ENCODE measurements at regions not wholly inside any gene's neighbourhood (a gene's known extent, or its start where the extent isn't known, plus 50 kb on each side); places are given as distances from the start of the nearest gene placed in this dataset.
"Not testable (repeated sequence)": the region's sequence is repeated elsewhere in the genome, so short reads cannot be mapped to it uniquely, and the experiment has no call there.

DNA sequence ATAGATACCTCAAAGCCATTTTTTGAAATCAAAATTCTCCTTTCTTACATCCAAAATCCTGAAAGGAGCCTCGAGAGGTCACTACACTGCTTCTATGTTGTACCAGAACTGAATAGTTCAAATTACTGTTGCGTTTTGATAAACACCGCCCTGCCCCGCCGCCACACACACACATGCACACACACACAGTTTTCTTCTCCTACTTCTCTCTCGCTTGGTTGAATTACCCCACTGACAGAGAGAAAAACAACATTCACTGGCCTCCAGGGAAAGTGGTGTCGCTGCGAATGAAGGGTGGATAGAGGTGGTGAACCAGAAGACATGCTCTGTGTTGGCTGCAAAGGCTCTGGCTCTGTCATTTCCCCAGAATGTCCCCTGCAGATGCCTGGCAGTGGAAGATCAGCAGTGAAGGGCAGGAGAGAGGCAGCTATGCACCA, 183.4 kb upstream of the RFC3 start:
- DNase-seq = no peak

DNA sequence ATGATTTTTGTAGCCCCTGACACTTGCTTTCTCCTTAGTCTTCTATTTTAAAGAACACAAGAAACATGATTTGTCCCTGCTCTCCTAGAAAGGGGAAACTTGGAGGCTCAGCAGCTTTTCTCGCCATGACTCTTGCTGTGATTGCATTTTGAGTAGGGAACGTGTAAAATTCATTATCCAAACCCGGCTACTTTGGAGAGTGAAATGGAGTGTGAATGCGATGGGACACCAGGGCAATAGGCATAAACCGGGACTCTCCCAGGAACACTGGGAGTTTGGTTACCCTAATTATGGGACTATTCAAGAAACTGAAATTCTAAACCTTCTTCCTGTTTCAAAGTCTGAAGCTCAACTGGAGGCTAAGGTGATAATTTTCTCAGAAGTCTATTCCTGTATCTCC, 181.7 kb upstream of the RFC3 start:
- no peak for DNase-seq

DNA sequence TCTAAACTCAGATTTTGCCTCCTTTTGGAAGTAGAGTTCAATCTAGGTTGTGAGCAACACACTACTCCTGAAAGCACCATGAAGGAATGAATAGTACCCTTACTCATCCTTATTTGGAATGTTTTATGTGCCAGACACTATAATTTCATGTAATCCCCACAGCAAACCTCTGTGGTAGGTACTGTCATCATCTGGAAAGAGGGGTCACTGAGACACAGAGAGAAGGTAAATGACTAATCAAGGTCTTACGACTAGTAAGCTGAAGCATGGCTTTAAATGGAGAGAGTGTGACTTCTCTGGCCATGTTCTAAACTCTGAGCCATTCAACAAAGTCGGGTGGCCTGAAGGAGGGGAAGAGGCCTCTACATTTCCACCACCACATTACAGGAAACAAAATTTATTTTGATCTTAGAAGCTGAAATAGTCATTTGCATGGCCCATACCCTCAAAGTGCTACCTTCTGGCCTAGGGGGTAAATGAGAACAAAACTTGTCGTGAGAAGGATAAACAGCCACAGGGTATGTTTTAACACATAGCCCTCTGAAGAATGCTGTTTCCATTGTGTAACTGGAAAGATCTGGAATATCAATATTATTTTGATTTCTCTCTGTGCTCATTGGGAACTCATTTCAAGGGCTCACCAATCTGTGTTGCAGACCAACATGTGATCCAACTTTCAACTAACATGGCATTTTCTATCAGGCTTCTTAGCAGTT, 180.8 kb upstream of the RFC3 start:
- DNase-seq = no peak

DNA sequence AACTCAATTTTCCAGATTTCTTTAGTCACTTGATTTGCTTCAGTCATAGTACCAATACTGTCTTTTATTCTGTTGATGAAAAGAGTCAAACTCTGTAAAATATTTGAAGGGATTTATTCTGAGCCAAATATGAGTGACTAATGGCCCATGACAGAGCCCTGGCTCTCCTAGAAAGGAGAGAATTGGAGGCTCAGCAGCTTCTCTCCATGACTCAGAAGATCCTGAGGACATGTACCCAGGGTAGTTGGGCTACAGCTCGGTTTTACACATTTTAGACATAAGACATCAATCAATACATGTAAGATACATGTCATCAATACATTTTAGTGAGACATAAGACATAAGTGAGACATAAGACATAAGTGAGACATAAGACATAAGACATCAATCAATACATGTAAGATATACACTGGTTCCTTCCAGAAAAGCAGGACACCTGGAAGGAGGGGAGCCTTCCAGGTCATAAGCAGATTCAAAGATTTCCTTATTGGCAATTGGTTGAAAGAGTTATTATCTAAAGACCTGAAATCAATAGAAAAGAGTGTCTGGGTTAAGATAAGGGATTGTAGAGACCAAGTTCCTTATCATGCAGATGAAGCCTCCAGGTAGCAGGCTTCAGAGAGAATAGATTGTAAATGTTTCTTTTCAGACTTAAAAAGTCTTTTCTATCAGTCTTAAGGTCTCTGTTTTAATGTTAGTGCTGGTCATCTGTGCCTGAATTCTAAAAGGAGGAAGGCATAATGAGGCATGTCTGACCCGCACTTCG, 179.8 kb upstream of the RFC3 start:
- no peak for DNase-seq

DNA sequence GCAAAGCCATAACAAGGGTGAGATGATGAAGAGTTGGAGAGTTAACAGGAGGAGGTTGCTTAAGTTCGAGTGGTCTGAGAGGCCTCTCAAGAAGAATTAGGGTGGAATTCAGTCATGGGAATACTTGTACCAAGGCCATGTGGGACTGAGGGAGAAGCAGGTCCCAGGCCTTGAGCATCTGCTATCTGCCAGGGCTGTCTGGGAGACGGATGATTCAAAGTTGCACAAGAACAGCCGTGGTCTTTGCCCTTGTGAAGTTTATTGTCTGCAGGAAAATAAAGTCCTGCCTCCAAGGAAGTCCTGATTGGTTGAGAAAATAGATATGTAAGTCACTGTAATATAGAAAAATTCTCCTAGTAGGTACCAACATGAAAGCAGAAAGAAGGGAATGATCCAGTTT, 178.8 kb upstream of the RFC3 start:
- no peak for DNase-seq

DNA sequence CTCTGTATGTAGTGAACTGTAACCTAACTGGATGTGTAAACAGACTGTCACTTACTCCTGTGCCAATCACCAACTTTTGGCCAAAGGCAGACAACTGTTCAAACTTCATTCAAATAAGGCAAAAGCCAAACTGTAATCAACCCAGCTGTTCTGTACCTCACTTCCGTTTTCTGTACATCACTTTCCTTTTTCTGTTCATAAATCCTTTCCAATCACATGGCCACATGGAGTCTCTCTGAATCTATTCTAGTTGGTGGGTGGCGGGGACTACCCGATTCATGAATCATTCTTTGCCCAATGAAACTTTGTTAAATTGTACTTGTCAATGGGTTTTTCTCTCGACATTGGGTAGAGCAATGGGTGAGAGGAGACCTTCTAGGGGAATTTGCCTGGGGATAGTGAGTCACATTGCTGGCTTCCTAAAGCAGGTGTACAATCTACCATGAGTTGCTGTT, 178.3 kb upstream of the RFC3 start:
- DNase-seq = no peak

DNA sequence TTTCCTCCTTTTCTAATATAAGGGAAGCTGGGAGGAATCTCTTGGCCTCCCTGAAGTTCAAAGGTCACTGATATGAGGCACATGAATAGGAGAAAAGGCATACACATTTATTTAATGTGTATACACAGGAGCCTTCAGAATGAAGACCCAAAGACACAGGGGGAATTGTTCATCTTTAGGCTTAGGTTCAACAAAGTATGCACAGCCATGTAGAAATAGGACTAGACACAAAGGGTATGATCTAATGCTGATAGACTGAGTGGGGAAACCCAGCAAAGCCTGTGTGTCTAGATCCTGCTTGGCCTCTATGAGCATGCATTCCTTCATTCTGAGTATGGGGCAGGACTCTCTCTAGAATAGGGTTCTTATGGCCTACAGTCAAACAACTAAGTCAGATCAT, 177.1 kb upstream of the RFC3 start:
- no peak for DNase-seq

DNA sequence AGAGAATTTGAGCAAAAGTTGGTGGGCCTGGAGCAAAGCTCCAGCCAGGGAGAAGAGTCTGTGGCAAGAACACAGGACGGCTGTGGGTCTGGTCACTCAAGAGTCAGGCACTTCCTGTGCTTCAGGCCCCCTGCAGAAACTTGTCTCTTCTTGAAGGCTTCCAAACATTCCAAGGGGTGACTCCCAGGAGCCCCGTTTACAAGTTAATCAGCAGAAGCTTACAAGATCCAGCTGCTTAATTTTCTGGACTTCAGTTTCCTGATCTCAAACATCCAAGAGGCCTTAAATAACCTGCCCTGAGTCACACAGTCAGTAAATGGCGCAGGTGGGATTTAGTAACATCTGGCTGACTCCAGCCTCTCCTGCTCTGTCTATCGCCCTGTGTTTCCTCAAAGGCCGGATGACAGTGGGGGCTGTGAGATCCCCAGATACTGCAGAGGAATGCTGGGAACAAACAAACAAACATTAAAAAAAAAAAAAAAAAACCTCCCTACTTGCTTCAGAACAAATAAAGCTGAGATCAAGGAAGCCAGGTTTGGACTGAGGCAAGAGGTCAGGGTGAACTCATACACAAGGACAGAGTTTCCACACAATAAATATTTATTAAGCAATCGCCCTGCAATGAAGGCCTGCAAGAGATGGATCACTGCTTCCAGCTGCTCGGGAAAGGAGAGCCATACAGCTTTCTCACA, 175.4 kb upstream of the RFC3 start:
- DNase-seq = no peak

DNA sequence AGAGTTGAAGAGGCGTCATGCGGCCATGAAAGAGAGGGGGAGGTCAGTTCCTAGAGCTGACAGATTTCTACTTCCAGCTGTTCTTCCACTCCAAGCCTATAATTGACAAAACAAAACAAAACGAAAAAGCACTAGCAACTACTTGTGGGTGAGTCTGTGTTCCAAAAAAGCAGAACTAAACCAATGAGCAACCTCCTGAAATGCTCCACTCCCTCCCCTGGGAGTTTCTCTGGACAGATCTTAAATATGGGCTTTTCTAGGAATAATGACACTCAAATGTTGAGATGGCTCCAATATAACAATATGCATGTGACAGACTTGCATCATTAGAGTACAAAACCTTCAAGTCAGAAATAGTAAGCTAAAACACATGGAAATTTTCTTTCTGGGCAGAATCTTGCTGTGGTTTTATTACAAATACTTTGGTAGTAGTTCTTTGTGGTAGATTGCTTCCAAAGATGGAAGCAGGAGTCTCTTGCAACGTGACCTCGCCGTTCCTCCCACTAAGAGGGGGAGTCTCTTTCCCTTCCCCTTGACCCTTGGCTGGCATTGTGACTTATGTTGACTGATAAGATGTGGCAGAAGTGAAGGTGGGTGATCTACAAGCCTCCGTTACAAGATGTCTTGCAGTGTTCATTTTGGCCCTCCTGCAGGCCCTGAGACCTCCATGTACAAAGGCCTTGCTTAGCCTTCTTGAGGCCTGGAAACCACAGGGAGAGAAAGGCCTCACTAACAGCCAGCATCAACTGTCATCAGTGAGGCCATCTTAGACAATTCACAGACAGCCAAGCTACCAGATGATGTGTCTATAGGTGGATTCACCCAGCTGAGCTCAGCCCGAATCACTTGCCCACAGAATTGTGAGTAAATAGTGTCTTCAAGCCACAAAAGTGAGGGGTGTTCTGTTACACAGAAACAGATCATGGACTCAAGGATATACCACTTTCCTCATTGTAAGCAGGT, 173.1 kb upstream of the RFC3 start:
- no peak for DNase-seq

DNA sequence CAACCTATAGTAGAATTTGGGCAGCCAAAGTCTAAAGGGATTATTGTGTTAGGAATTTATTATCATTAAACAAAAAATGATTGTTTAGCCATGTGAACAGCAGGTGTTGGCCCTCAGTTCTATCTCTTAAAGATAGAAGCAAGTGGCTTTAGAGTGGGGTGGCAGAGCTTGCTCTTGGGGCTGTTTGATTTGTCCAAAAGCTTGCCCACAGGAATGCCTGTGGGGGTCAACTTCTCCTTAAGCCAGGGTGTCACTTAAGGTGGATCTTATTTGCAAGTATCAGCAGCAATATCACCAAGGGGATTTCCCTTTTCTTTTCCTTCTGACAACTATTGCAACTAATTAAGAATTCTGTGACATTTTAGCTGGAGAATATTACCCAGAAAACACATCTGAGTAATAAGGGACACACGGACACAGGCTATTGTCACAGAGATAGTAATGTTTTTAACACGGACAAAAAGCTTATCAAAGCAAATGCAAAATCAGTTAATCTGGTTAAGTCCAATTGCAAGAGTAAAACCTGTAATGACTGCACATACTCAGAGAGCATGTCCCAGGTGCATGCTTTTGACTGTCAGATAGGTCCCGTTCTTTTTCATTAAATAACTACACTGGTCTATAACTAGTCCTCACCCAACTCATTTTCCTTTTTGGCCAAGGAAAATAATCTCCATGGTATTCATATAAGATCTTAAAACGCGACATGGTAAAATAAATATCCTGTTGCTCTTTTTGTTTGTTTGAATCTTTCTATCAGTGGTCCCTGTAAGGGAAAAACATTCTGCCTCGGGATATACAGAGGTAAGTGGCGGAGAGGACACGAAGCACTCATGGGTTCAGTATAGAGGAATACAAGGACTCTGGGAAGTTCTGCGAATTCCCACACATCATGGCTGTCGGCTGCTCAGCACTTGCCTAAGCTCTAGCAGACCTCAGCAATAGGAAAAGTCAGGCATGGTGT, 172.1 kb upstream of the RFC3 start:
- DNase-seq = no peak

DNA sequence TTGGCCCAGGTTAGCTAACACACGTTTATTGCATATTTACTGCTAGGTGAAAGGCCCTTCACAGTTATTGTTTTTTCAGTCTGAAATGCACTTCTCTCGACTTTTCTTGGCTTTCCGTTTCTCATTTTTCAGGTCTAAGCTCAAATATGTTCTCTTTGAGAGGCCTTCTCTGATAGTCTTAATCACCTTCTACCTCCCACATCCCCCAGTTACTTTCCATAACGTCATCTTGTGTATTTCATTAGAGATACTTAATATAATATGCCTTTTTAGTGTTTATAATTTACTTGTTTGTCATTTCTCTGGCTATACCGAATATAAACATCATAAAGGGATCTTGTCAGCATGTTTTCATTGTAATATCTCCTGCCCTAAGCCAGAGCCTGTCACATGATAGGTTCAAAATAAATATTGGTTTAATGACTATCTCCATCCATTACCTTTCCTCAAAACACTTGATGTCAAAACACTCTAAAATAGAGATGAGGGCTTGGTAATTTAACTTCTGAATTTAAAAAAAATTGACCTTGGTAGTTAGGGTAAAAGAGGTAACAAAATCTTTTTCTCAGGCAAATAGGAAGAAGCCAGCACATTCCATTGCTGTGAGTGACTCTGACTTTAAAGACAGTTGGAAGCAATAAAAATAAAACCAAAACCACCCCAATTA, 168.6 kb upstream of the RFC3 start:
- DNase-seq = no peak

DNA sequence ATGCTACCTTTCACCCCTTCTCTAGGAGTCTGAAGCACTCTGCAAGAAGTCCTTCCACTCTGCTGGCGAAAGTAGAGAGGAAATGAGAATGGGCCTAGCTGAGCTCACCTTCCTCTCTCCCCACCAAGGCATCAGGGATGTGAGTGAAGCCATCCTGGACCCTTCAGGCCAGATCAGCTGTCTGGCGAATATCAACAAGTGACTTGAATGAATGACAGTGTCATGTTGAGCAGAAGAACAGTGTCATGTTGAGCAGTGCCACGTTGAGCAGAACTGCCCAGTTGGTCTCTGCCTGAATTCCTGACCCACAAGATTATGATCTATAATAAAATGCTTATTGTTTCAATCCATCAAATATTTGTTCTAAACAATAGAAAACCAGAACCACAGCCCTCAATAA, 166.2 kb upstream of the RFC3 start:
- no peak for DNase-seq

DNA sequence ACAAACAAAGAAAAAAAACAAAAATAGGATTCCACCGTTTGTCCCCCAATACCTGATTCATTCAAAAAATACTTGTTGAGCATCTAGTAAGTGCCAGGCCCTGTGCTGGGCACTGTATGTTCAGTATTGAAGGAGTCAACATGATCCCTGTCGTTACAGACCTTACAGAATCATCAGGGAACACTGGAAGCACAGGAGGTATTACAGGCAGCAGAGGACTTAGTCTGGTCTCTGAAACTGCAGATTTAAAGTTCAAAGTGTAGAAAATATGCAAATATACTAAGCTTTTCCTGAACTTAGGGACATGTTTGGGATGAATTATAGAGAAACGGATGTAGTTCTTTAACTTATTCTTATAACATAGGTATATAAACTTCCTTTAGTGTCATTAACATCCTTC, 160.7 kb upstream of the RFC3 start:
- DNase-seq = no peak

DNA sequence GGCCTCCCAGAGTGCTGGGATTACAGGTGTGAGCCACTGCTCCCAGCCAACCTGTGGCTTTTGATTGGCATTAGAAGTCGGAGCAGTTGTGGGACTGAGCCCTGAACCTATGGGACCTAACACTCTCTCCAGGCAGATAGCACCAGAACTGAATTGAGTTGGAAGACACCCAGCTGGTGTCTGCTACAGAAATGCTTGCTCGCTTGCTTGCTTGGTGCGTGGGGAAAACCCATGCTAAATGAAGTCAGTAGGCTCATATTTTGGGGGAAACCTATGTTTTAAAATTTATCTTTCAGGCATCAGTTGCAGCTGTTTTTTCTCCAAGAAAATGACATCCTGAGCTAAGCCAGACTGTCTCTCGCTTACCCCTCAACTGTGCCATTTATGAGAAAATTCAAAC, 158.5 kb upstream of the RFC3 start:
- no peak for DNase-seq

DNA sequence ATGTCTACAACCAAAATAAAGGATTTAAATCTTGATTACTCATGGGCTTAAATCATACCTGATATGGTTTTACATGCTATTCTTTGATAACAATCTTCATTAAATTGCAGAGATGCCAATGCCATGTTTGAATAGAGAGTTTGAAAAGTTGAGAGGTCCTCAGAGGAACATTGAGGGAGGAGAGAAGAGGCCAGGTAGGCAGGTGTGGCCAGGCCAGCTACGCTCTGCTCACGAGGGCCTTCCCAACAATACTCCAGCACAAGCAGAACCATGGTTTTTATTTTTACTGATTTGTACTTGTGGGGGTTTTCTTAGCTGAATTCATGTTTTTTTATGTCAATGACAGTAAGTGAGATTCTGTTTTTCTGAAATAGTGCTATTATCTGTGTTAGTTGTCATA, 158.1 kb upstream of the RFC3 start:
- no peak for DNase-seq

DNA sequence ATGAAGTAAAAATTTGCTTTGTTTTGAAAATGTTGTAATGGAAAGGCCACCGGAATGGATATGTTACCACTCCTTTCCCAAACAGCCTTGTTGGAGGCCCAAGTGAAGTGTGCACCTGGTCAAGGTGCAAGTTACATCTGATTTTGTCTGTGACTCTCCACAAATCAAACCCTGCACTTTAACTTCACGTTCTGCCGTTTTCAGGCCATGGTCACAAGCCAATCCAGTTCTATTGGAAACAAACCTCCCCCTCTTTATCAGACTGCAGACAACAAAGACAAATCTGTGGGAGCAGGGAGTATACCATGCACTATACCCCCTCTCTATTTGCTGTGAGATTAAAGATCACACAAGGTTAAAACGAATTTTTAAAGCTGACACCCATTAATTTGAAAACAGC, 155.6 kb upstream of the RFC3 start:
- no peak for DNase-seq

DNA sequence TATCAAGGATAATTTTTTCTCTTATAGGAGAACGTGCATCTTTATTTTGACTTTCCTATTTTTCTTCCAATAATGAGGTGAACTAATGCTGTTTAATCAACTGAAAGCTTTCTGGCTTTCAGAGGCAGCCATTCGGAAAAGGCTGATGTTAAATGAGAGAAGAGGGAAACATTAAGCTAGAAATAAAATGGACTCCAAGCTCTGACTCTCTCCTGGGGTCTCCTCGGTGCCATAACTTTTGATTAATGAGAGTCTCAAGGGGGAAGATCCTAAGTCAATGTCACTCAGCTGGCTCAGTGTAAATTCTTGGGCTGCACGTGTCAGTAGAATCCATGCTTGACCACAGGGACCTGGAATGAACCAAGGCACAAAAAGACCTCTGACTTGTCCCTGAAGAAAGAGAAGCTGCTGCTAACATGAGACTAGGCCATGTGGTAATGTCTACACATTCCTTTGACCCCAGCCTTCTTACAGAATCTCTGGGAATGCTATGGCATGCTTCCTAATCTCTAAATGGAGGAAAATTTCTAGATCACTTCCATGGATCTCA, 152.2 kb upstream of the RFC3 start:
- DNase-seq = no peak

DNA sequence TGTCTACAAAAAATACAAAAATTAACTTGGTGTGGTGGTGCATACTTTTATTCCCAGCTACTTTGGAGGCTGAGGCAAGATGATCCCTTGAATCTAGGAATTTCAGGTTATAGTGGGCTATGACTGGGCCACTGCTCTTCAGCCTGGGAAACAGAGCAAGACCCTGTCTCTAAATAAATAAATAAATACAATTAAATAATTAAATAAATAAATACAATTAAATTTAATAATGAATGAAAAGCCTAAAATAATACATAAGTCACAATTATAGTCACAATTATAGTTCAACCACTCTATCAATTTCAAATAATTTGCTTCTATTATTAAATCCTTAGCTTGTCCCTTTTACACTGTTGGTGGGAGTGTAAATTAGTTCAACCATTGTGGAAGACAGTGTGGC, 146.4 kb upstream of the RFC3 start:
- no peak for DNase-seq

DNA sequence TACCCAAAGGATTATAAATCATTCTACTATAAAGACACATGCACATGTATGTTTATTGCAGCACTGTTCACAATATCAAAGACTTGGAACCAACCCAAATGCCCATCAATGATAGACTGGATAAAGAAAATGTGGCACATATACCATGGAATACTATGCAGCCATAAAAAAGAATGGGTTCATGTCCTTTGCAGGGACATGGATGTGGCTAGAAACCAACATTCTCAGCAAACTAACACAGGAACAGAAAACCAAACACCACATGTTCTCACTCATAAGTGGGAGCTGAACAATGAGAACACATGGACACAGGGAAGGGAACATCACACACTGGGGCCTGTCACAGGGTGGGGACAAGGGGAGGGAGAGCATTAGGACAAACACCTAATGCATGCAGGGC, 145.9 kb upstream of the RFC3 start:
- DNase-seq = not testable (repeated sequence)

Data from NK-92 treated with Interleukin-12 subunit alpha and Interleukin-12 subunit beta, amount 100 ng/mL, for 24 hours (cell line).